ENCODE measurements at regions not wholly inside any gene's neighbourhood (a gene's known extent, or its start where the extent isn't known, plus 50 kb on each side); places are given as distances from the start of the nearest gene placed in this dataset.

DNA sequence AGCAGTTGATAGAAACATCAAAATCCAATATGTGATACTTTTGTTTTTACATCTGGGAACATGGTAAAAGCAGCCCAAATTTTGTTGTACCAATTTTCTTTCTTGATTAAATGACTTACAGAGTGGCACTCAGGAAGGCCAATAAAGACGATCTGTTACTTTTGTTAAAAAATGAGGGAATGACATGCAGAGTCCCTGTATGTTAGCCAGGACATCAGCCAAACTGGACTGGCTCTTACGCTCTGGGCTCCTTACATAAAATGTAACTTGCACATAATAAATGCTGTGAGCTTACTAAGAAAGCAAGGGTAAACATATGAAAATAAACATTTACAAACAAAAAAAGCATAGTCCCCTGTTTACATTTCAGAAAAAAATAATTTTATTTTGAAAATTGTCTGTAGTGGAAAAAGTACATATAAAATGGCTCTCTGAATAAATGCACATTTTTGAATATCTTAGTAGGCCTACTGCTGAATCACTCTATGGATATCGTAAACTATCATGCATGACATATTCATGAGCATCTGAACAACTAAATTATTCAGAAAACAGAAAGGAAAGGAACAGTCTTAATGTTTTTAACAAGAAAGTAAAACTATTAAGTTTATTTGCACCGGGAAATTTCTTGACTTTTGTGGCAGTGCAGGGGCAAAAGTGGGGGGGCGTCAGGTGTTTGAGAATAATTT is 534.5 kb downstream of the KCTD12 start:
- TF ChIP-seq, protein P1, sequence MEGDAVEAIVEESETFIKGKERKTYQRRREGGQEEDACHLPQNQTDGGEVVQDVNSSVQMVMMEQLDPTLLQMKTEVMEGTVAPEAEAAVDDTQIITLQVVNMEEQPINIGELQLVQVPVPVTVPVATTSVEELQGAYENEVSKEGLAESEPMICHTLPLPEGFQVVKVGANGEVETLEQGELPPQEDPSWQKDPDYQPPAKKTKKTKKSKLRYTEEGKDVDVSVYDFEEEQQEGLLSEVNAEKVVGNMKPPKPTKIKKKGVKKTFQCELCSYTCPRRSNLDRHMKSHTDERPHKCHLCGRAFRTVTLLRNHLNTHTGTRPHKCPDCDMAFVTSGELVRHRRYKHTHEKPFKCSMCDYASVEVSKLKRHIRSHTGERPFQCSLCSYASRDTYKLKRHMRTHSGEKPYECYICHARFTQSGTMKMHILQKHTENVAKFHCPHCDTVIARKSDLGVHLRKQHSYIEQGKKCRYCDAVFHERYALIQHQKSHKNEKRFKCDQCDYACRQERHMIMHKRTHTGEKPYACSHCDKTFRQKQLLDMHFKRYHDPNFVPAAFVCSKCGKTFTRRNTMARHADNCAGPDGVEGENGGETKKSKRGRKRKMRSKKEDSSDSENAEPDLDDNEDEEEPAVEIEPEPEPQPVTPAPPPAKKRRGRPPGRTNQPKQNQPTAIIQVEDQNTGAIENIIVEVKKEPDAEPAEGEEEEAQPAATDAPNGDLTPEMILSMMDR (IDR thresholded peaks at IDR 0.05): no peak
- no peak for TF ChIP-seq POLR2A (IDR thresholded peaks at IDR 0.05)

Measured in testis (tissue), 2 donors.